T-cell (primary cell): ENCODE measurements at regions not wholly inside any gene's neighbourhood (a gene's known extent, or its start where the extent isn't known, plus 50 kb on each side); places are given as distances from the start of the nearest gene placed in this dataset.

Source experiments
- ATAC-seq, 4 experiments: fragments of 200-7000 bp in 3 of 4; fragments of 150-1000 bp in 1 of 4; cut with Tn5 transposase; replicated peaks in 1 of 4; 1 replicate in 3 of 4; 2 replicates in 1 of 4; pipeline ENCODE4 v1.10.0; 2021; ENCODE audit warnings: moderate library complexity in 3 of 4, mild to moderate bottlenecking in 2 of 4, moderate number of reproducible peaks in 1 of 4
- CTCF ChIA-PET, 2 donors: fragments of 300-600 bp; sonication (Branson Sonifier 250); formaldehyde crosslinking; loops; one replicate each; lab custom pipeline; 2022; ENCODE audit warnings: antibody characterized with exemption in 2 of 2; lab: Charles Lee
- POLR2A ChIA-PET, 2 donors: fragments of 300-600 bp; sonication (Branson Sonifier 250); formaldehyde crosslinking; loops; one replicate each; lab custom pipeline; 2022; ENCODE audit warnings: antibody characterized with exemption in 2 of 2; lab: Charles Lee
- DNase-seq, 35 experiments: peaks; one replicate each; pipeline versions ENCODE4 v3.0.0 to v3.0.0-alpha.2; 2013 to 2023
- H3K27ac ChIP-seq: one replicate; pipeline ENCODE4 v1.5.1; 2013; ENCODE audit warnings: low read length
- H3K27me3 ChIP-seq, 2 experiments: replicated peaks in 1 of 2; 1 replicate in 1 of 2; 2 replicates in 1 of 2; pipeline versions ENCODE4 v1.6.1 to v1.7.0; 2013; ENCODE audit warnings: low read length in 1 of 2, mixed read lengths in 1 of 2; ENCODE audit not compliant: control insufficient read depth in 2 of 2, insufficient read depth in 2 of 2; ENCODE audit errors: extremely low read depth in 1 of 2
- H3K36me3 ChIP-seq, 2 donors: 1 replicate in 1 of 2; 2 replicates in 1 of 2; pipeline versions ENCODE4 v1.6.1 to v1.7.0; 2013; ENCODE audit warnings: low read length in 1 of 2; ENCODE audit not compliant: control insufficient read depth in 2 of 2, insufficient read depth in 1 of 2; ENCODE audit errors: extremely low read depth in 1 of 2
- H3K4me1 ChIP-seq, 2 experiments: 1 replicate in 1 of 2; 2 replicates in 1 of 2; pipeline versions ENCODE4 v1.6.1 to v1.7.0; 2013; ENCODE audit warnings: low read length in 2 of 2, mixed read lengths in 1 of 2; ENCODE audit not compliant: insufficient read depth in 2 of 2, control insufficient read depth in 1 of 2; ENCODE audit errors: extremely low read depth in 1 of 2
- H3K4me3 ChIP-seq, 2 donors: 1 replicate in 1 of 2; 2 replicates in 1 of 2; pipeline versions ENCODE4 v1.5.1 to v1.7.0; 2013; ENCODE audit warnings: mild to moderate bottlenecking in 2 of 2, low read length in 1 of 2, moderate library complexity in 1 of 2; ENCODE audit not compliant: control insufficient read depth in 1 of 2; ENCODE audit errors: extremely low read depth in 1 of 2
- H3K9me3 ChIP-seq: 2 replicates; pipeline ENCODE4 v1.7.0; 2013
- H3K27ac Mint-ChIP-seq, 2 donors: one replicate each; pipeline ENCODE4 v1.8.0; 2020 to 2021; ENCODE audit warnings: mild to moderate bottlenecking in 2 of 2, mixed read lengths in 2 of 2
- H3K27me3 Mint-ChIP-seq, 2 donors: one replicate each; pipeline ENCODE4 v1.8.0; 2021 to 2022; ENCODE audit warnings: mixed read lengths in 2 of 2
- H3K36me3 Mint-ChIP-seq: one replicate; pipeline ENCODE4 v1.8.0; 2021; ENCODE audit warnings: mixed read lengths
- H3K4me1 Mint-ChIP-seq, 3 donors: one replicate each; pipeline ENCODE4 v1.8.0; 2020 to 2022; ENCODE audit warnings: mixed read lengths in 3 of 3, mild to moderate bottlenecking in 1 of 3
- H3K4me3 Mint-ChIP-seq, 3 donors: one replicate each; pipeline ENCODE4 v1.8.0; 2020 to 2022; ENCODE audit warnings: mild to moderate bottlenecking in 3 of 3, mixed read lengths in 3 of 3, moderate library complexity in 3 of 3
- H3K9me3 Mint-ChIP-seq, 3 donors: one replicate each; pipeline ENCODE4 v1.8.0; 2020 to 2022; ENCODE audit warnings: mixed read lengths in 3 of 3
- WGBS: methylation state at CpG from one replicate; pipeline ENCODE4 v1.1.5; 2013; ENCODE audit warnings: missing lambda C conversion rate; ENCODE audit not compliant: insufficient coverage; 5-methylcytosine and 5-hydroxymethylcytosine counted together

- CTCF ChIA-PET = no interaction called here
- Histone ChIP-seq H3K27ac (no peak overlapping the region), H3K4me3 (no peak overlapping the region), H3K27me3 (peaks cover 0 to 52% of the 10 kb centered on the region in 2 experiments), H3K9me3 (no peaks in the 10 kb centered on the region), H3K4me1 (no peaks in the 10 kb centered on the region), H3K36me3 (no peaks in the 10 kb centered on the region)
- ATAC-seq (no peak), DNase-seq (no peak)
- Mint-ChIP-seq H3K4me3 (no peak overlapping the region), H3K36me3 (no peaks in the 10 kb centered on the region), H3K4me1 (peaks cover 0 to 7% (median 1%) of the 10 kb centered on the region in 3 donors), H3K9me3 (no peaks in the 10 kb centered on the region), H3K27me3 (peaks cover 14 to 16% of the 10 kb centered on the region in 2 donors), H3K27ac (no peak overlapping the region)
- 64% methylated on average over 6 of the region's 7 CpGs for WGBS
- POLR2A ChIA-PET = no interaction called here
These were observed 70.4 kb upstream of the SFSWAP start for GRCh38 chr12:131640525-131640924.

DNA sequence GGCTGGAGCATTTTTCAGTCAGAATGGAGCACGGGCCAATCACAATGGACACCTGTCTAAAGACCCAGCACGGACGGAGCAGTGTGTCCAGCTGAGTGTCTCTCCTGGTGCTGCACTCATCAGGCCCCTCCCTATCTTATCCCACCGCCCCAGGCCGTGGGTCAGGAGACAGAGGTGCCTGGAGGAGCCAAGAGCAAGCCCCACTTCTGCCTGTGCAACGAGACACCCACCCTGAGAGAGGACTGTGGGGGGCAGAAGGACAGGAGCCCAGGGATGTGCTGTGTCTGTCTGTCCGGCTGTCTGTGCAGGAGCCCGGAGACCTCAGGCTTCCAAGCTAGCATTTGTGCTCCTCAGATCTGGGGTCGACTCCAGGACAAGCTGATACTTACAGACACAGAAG, 69.6 kb upstream of the SFSWAP start:
- Histone ChIP-seq H3K4me3 (no peak overlapping the region), H3K27ac (no peak overlapping the region), H3K27me3 (peaks cover 0 to 51% of the 10 kb centered on the region in 2 experiments), H3K9me3 (no peaks in the 10 kb centered on the region), H3K4me1 (no peaks in the 10 kb centered on the region), H3K36me3 (no peaks in the 10 kb centered on the region)
- Mint-ChIP-seq H3K4me1 (peaks cover 0 to 7% (median 1%) of the 10 kb centered on the region in 3 donors), H3K9me3 (no peaks in the 10 kb centered on the region), H3K27me3 (peaks cover 12 to 14% of the 10 kb centered on the region in 2 donors), H3K27ac (no peak overlapping the region), H3K4me3 (no peak overlapping the region), H3K36me3 (no peaks in the 10 kb centered on the region)
- DNase-seq (no peak), ATAC-seq (no peak)
- 75% methylated on average over 8 of the region's 9 CpGs for WGBS
- POLR2A ChIA-PET = no interaction called here
- CTCF ChIA-PET = no interaction called here

- DNase-seq (no peak), ATAC-seq (no peak)
- Mint-ChIP-seq H3K27ac (no peak overlapping the region), H3K4me1 (peaks cover 0 to 7% (median 1%) of the 10 kb centered on the region in 3 donors), H3K4me3 (no peak overlapping the region), H3K9me3 (no peaks in the 10 kb centered on the region), H3K27me3 (peaks cover 12 to 14% of the 10 kb centered on the region in 2 donors), H3K36me3 (no peaks in the 10 kb centered on the region)
- Histone ChIP-seq H3K27ac (no peak overlapping the region), H3K9me3 (no peaks in the 10 kb centered on the region), H3K27me3 (peaks cover 0 to 47% of the 10 kb centered on the region in 2 experiments), H3K36me3 (no peaks in the 10 kb centered on the region), H3K4me3 (no peak overlapping the region), H3K4me1 (no peaks in the 10 kb centered on the region)
- ChIA-PET POLR2A (no interaction called here), CTCF (no interaction called here)
- 85% methylated on average over 7 of the region's 8 CpGs for WGBS
These were observed 68.8 kb upstream of the SFSWAP start for GRCh38 chr12:131642101-131642540.

GRCh38 chr12:131642771-131643170, 68.1 kb upstream of the SFSWAP start:
- H3K4me1 Mint-ChIP-seq = peaks cover 0 to 7% (median 1%) of the 10 kb centered on the region in 3 donors
- ChIA-PET POLR2A (no interaction called here), CTCF (no interaction called here)
- WGBS = 91% methylated on average over 15 of the region's 17 CpGs
- peaks cover 16 to 17% of the 10 kb centered on the region in 2 donors for H3K27me3 Mint-ChIP-seq
- peaks cover 0 to 45% of the 10 kb centered on the region in 2 experiments for H3K27me3 ChIP-seq
- H3K9me3 ChIP-seq = no peaks in the 10 kb centered on the region
- H3K4me3 ChIP-seq = no peak overlapping the region
- no peaks in the 10 kb centered on the region for H3K36me3 Mint-ChIP-seq
- H3K27ac ChIP-seq = no peak overlapping the region
- no peaks in the 10 kb centered on the region for H3K4me1 ChIP-seq
- no peak overlapping the region for H3K27ac Mint-ChIP-seq
- no peak for ATAC-seq
- H3K36me3 ChIP-seq = no peaks in the 10 kb centered on the region
- no peaks in the 10 kb centered on the region for H3K9me3 Mint-ChIP-seq
- H3K4me3 Mint-ChIP-seq = no peak overlapping the region
- DNase-seq = no peak

- WGBS = 45% methylated on average over 4 of the region's 7 CpGs
- no peak for DNase-seq
- ChIA-PET CTCF (no interaction called here), POLR2A (no interaction called here)
- peaks cover 12 to 16% of the 10 kb centered on the region in 2 donors for H3K27me3 Mint-ChIP-seq
- Histone ChIP-seq H3K4me3 (no peak overlapping the region), H3K9me3 (no peaks in the 10 kb centered on the region), H3K27ac (no peak overlapping the region), H3K4me1 (no peaks in the 10 kb centered on the region), H3K36me3 (no peaks in the 10 kb centered on the region), H3K27me3 (peaks cover 0 to 45% of the 10 kb centered on the region in 2 experiments)
- H3K27ac Mint-ChIP-seq = no peak overlapping the region
- H3K9me3 Mint-ChIP-seq = no peaks in the 10 kb centered on the region
- H3K4me3 Mint-ChIP-seq = no peak overlapping the region
- peaks cover 0 to 7% (median 1%) of the 10 kb centered on the region in 3 donors for H3K4me1 Mint-ChIP-seq
- ATAC-seq = no peak
- H3K36me3 Mint-ChIP-seq = no peaks in the 10 kb centered on the region
These were observed 67.0 kb upstream of the SFSWAP start for GRCh38 chr12:131643631-131644452.

DNA sequence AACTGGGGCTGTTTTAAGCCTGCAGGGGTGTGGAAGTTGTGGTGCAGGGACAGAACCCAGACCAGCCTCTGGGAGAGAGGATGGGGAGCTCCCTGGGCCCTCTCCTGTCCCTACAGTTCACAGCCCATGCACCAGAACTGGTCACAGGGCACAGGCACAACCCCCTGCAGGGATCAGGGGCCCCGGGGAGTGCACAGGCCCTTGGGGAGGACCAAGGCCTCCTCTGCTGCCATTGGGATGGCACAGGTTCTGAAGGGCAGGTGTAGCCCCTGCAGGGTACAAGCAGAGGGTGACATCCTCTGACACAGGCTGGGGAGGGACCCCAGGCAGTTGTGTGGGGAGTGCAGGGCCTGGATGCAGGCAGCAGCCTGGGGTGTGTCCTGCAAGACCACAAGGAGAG, 66.4 kb upstream of the SFSWAP start:
- CTCF ChIA-PET = no interaction called here
- no peaks in the 10 kb centered on the region for H3K4me1 ChIP-seq
- H3K36me3 ChIP-seq = no peaks in the 10 kb centered on the region
- peaks cover 12 to 16% of the 10 kb centered on the region in 2 donors for H3K27me3 Mint-ChIP-seq
- no peaks in the 10 kb centered on the region for H3K36me3 Mint-ChIP-seq
- no peak overlapping the region for H3K27ac ChIP-seq
- POLR2A ChIA-PET = no interaction called here
- no peaks in the 10 kb centered on the region for H3K9me3 Mint-ChIP-seq
- WGBS = 40% methylated on average over 1 of the region's 1 CpG
- peaks cover 0 to 7% (median 1%) of the 10 kb centered on the region in 3 donors for H3K4me1 Mint-ChIP-seq
- no peak overlapping the region for H3K4me3 Mint-ChIP-seq
- ATAC-seq (no peak), DNase-seq (no peak)
- H3K9me3 ChIP-seq = no peaks in the 10 kb centered on the region
- H3K27ac Mint-ChIP-seq = no peak overlapping the region
- peaks cover 0 to 42% of the 10 kb centered on the region in 2 experiments for H3K27me3 ChIP-seq
- no peak overlapping the region for H3K4me3 ChIP-seq
